Activated CD4-positive, CD25-positive, alpha-beta regulatory T cell treated with anti-CD3 and anti-CD28 coated beads, Interleukin-2, amount 50 U/mL, for 24 hours (primary cell): ENCODE measurements at regions not wholly inside any gene's neighbourhood (a gene's known extent, or its start where the extent isn't known, plus 50 kb on each side); places are given as distances from the start of the nearest gene placed in this dataset.
A peak's percentile ranks its signal among the peaks of the same experiment; 100 is the strongest.
"Not testable (repeated sequence)": the region's sequence is repeated elsewhere in the genome, so short reads cannot be mapped to it uniquely, and the experiment has no call there.

Experiments used
- ATAC-seq, 2 donors: fragments of 150-1000 bp; cut with Tn5 transposase; one replicate each; pipeline ENCODE4 v1.10.0; 2021; ENCODE audit warnings: mild to moderate bottlenecking in 1 of 2, moderate library complexity in 1 of 2

- no peak for ATAC-seq
Observed at GRCh38 chr14:105880616-105881015, 354.2 kb downstream of the TMEM121 start.

GRCh38 chr14:105881021-105881930, 354.9 kb downstream of the TMEM121 start:
- peak in 1 of 2 donors; percentile 18 for ATAC-seq

- ATAC-seq = not testable (repeated sequence)
Observed at GRCh38 chr14:105882011-105882410, 355.6 kb downstream of the TMEM121 start.

GRCh38 chr14:105882626-105883025, 356.2 kb downstream of the TMEM121 start:
- ATAC-seq = no peak

GRCh38 chr14:105883066-105884005, 357.0 kb downstream of the TMEM121 start:
- no peak for ATAC-seq

- not testable (repeated sequence) for ATAC-seq
Observed at GRCh38 chr14:105884192-105884807, 357.9 kb downstream of the TMEM121 start.

GRCh38 chr14:105884808-105885281, 358.5 kb downstream of the TMEM121 start:
- no peak for ATAC-seq

- no peak for ATAC-seq
Observed at GRCh38 chr14:105885561-105886320, 359.4 kb downstream of the TMEM121 start.

- not testable (repeated sequence) for ATAC-seq
Observed at GRCh38 chr14:105886791-105887191, 360.4 kb downstream of the TMEM121 start.

- ATAC-seq = no peak
Observed at GRCh38 chr14:105887692-105888091, 361.3 kb downstream of the TMEM121 start.

GRCh38 chr14:105888151-105888550, 361.8 kb downstream of the TMEM121 start:
- no peak for ATAC-seq

GRCh38 chr14:105888784-105889665, 362.6 kb downstream of the TMEM121 start:
- ATAC-seq = no peak

- no peak for ATAC-seq
Observed at GRCh38 chr14:105889666-105890473, 363.5 kb downstream of the TMEM121 start.

- ATAC-seq = no peak
Observed at GRCh38 chr14:105890474-105891220, 364.3 kb downstream of the TMEM121 start.

GRCh38 chr14:105891221-105891602, 364.8 kb downstream of the TMEM121 start:
- no peak for ATAC-seq

- ATAC-seq = no peak
Observed at GRCh38 chr14:105891631-105892452, 365.5 kb downstream of the TMEM121 start.

- ATAC-seq = not testable (repeated sequence)
Observed at GRCh38 chr14:105892453-105893441, 366.4 kb downstream of the TMEM121 start.
